G401.6 (cell line): ENCODE measurements at regions not wholly inside any gene's neighbourhood (a gene's known extent, or its start where the extent isn't known, plus 50 kb on each side); places are given as distances from the start of the nearest gene placed in this dataset.

ENCODE experiments used
- FAIRE-seq: peaks from 2 replicates; lab custom pipeline; 2012; peaks lifted over from hg19 to GRCh38; lab: Jason Lieb, UNC

- FAIRE-seq = no peak
These were observed 56.7 kb upstream of the ZC3H11B start for GRCh38 chr1:219669556-219669955.

GRCh38 chr1:219669042-219669441 is 56.1 kb upstream of the ZC3H11B start:
- no peak for FAIRE-seq

DNA sequence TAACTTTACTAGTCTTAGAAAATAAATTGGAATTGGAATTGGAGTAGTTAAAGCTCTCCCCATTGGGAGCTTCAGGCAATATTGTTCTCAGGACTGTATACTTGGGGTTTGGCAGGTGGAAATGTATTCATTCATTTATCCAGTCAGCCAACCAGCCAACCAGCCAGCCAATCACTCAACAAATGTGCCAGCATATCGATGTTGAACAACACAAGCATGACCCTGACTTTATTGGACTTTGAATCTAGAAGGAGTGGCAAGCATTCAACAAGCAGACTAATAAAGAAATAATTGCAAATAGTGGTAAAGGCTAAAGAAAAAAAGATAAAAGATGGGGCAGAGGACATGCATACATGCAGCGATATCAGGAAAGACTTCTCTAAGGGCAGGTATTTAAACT is 55.5 kb upstream of the ZC3H11B start:
- FAIRE-seq = no peak

- no peak for FAIRE-seq
These were observed 53.3 kb upstream of the ZC3H11B start for GRCh38 chr1:219666242-219666641.

DNA sequence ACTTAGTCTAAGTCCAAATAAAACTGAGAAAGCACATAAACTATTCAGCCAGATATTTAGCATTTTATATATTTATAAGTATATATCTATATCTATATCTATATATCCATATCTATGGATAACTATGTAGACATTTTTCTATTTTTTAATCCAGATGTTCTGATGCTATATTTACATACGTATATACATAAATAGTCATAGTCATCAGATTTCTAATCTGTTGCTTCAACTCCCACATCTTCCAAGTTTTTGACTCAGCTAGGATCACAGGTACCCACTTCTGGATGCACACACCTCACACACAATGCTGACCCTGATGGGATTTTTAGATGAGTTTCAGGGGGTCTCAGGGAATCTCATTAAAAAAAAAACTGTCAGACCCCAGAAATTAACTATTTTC is 52.2 kb upstream of the ZC3H11B start:
- FAIRE-seq = no peak

DNA sequence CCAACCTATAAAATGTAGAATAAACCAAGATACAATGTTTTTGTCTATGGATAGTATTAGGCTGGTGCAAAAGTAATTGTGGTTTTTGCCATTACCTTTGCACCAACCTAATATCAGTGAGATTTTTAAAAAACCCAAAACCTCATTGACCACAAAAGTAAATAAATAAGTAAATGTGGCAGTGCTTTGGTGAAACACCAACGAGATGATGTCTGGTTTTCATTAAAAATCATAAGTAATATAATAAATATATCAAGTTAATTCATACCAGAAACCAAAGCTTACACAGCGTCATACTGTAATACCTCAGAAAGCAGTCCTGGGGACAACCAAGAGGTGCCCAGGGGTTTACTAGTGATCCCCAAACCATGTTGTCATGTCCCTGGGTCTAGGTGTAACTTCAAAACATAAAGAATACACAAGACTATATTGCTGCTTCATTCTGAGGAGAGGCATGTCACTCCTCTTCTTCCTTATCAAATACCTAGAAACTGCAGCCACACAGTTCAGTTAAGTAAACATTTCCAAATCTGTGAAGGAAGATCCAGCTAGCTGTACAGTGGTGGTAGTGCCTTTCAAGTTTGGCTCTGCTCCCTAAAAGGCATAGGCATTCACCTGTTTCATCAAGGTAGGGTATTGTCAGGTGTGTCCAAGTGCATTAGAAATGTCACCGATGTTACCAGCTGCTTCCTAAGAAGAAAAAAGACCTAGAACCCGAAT is 51.6 kb upstream of the ZC3H11B start:
- FAIRE-seq = no peak
